ENCODE measurements at regions not wholly inside any gene's neighbourhood (a gene's known extent, or its start where the extent isn't known, plus 50 kb on each side); places are given as distances from the start of the nearest gene placed in this dataset.

DNA sequence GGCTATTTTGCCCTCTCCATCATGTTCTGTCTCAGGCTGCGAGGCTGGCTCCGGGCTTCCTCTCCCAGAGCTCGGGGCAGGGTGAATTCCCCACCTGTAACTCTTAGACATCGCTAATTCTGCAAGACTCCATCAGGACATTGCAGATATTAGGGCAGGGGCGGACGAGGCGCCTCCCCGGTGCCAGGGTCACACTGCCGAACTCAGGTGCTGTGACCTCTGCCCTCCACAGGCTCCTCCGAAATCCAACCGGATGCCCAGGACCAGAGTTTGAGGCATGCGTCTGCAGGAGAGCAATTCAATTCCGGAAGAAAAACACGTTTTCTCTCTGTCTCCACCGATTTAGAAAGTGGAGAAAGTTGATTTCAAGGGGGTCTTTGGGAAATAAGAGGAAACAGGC, 542.7 kb downstream of the BRD1 start:
- intact Hi-C loops (cut with DNase I; ENCODE audit: low total_unique reads), result no loop called here

DNA sequence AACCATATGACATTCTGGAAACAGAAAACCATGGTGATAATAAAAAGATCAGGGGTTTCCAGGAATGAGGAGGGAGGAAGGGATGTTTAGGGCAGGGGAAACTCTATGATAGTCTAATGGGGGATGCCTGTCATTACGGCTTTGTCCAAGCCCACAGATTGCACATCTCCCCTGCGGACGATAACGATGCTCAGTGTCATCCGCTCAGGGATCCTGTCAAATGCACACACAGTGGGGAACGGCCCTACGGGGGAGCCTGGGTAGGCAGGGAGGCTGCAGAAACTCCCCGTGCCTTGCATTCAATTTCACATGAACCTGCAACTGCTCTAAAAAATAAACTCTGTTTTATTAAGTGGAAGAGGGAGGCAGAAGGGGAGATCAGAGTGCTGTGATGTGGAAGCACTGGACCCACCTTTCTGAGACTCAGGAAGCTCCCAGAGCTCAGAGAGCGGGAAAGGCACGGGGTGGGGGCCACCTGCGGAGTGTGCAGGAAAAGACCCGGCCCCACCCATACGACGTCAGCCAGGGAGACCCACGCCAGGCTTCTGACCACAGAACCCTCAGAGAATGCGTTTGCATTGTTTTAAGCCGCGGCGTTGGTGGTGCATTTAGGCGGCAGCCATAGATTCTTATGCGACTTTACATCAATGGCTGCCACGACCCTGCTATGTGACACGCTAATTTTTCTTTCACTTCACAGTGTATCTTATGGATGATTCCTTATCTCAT, 543.5 kb downstream of the BRD1 start:
- intact Hi-C loops (cut with DNase I; ENCODE audit: low total_unique reads), result no loop called here

More for the DNA sequence above, 542.7 kb downstream of the BRD1 start:
- WGBS, 5 donors, result 68 to 84% (median 80%) methylated on average over 15 of the region's 15 CpGs
- peaks cover 4 to 72% (median 15%) of the 10 kb centered on the region in 3 donors for H3K27me3 ChIP-seq
- TF ChIP-seq POLR2AphosphoS5 (IDR thresholded peaks at IDR 0.05), result no peak
- no peak for TF ChIP-seq EP300 (IDR thresholded peaks at IDR 0.05)
- TF ChIP-seq, protein P1, sequence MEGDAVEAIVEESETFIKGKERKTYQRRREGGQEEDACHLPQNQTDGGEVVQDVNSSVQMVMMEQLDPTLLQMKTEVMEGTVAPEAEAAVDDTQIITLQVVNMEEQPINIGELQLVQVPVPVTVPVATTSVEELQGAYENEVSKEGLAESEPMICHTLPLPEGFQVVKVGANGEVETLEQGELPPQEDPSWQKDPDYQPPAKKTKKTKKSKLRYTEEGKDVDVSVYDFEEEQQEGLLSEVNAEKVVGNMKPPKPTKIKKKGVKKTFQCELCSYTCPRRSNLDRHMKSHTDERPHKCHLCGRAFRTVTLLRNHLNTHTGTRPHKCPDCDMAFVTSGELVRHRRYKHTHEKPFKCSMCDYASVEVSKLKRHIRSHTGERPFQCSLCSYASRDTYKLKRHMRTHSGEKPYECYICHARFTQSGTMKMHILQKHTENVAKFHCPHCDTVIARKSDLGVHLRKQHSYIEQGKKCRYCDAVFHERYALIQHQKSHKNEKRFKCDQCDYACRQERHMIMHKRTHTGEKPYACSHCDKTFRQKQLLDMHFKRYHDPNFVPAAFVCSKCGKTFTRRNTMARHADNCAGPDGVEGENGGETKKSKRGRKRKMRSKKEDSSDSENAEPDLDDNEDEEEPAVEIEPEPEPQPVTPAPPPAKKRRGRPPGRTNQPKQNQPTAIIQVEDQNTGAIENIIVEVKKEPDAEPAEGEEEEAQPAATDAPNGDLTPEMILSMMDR (IDR thresholded peaks at IDR 0.05), result no peak
- H3K4me1 ChIP-seq, result no peaks in the 10 kb centered on the region
- H3K9me3 ChIP-seq, result peaks cover 0 to 9% (median 2%) of the 10 kb centered on the region in 4 donors
- no peak overlapping the region for H3K27ac ChIP-seq
- no peak overlapping the region for H3K4me3 ChIP-seq
- no peaks in the 10 kb centered on the region for H3K36me3 ChIP-seq
- DNase-seq, result no peak

DNA sequence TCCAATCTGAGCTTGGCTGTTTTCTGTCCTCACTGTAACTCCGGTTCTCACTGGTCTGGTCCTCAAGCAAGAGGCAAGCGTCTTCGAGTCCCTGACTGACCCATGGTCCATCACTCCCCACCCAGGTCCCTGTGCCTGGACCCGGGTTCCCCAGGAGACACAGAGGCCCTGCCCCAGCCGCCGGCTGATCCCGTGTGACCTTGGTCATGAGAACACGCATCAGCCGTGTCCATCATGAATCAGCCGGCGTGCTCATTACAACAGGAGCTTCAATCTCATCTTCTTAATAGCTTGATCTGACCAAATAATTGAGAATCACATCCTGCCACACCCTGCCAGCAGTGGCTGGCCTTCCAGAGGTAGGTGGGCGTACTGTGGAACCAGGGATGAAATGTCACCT, 545.1 kb downstream of the BRD1 start:
- peaks cover 0 to 9% (median 4%) of the 10 kb centered on the region in 4 donors for H3K9me3 ChIP-seq
- no peak for DNase-seq
- 83 to 89% (median 85%) methylated on average over 8 to 12 of the region's 12 CpGs for WGBS, 5 donors

More for the DNA sequence above, 543.5 kb downstream of the BRD1 start:
- no peaks in the 10 kb centered on the region for H3K4me1 ChIP-seq
- no peak overlapping the region for H3K27ac ChIP-seq
- H3K36me3 ChIP-seq, result no peaks in the 10 kb centered on the region
- H3K9me3 ChIP-seq, result peaks cover 0 to 9% (median 4%) of the 10 kb centered on the region in 4 donors
- no peak overlapping the region for H3K4me3 ChIP-seq
- 66 to 76% (median 71%) methylated on average over 23 of the region's 23 CpGs for WGBS, 5 donors
- DNase-seq, result no peak
- H3K27me3 ChIP-seq, result peaks cover 4 to 67% (median 15%) of the 10 kb centered on the region in 3 donors
- no peak for TF ChIP-seq POLR2A (IDR thresholded peaks at IDR 0.05)
- TF ChIP-seq, protein P1 (IDR thresholded peaks at IDR 0.05), result no peak
- TF ChIP-seq POLR2AphosphoS5 (IDR thresholded peaks at IDR 0.05), result no peak
- no peak for TF ChIP-seq EP300 (IDR thresholded peaks at IDR 0.05)

DNA sequence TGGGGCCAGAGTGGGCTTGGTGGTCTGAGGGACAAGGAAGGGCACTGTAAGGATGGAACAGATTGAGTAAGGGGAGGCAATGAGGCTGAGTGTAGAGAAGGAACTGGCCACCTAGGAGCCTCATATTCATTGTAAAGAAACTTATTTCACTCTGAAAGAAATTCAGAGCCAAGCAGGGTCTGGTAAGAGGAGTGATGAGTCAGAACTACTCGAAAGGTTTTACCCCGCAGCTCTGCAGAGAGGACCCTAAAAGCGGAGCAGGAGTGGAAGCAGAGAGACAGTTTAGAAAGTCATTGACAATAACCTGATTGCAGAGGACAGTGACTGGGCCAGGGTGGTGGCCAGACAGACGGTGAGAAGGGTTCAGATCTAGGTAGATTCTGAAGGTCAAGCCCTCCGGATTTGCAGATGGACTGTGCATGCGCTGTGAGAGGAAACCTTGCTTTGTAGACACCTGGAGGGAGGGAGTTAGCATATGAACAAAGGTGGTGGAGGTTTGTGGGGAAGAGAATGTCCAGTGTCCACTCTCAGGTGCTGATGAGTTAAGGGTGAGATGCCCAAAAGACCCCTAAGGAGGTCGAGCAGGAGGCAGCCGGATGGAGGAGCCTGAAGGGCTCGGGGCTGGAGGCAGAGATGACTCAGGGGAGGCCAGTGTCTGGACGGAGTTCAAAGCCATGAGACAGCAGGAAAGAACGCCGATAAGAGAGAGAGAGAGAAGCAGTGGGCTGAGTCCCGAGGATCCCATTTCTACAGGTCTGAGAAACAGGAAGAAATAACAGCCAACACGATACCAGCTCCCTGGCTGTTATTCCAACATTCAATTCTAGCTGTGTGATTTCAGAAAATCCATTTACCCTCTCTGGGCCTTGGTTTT, 546.0 kb downstream of the BRD1 start:
- peaks cover 4 to 65% (median 15%) of the 10 kb centered on the region in 3 donors for H3K27me3 ChIP-seq
- DNase-seq, result no peak
- no peaks in the 10 kb centered on the region for H3K36me3 ChIP-seq
- H3K27ac ChIP-seq, result no peak overlapping the region
- H3K4me1 ChIP-seq, result no peaks in the 10 kb centered on the region
- no peak overlapping the region for H3K4me3 ChIP-seq
- intact Hi-C loops (cut with DNase I; ENCODE audit: low total_unique reads), result no loop called here
- WGBS, 5 donors, result 61 to 81% (median 75%) methylated on average over 14 of the region's 14 CpGs
- H3K9me3 ChIP-seq, result peaks cover 0 to 9% (median 4%) of the 10 kb centered on the region in 4 donors
- TF ChIP-seq, protein P1 (IDR thresholded peaks at IDR 0.05), result no peak
- TF ChIP-seq EP300 (IDR thresholded peaks at IDR 0.05), result no peak

More for the DNA sequence above, 545.1 kb downstream of the BRD1 start:
- no peaks in the 10 kb centered on the region for H3K4me1 ChIP-seq
- intact Hi-C loops (cut with DNase I; ENCODE audit: low total_unique reads), result no loop called here
- no peaks in the 10 kb centered on the region for H3K36me3 ChIP-seq
- H3K27ac ChIP-seq, result no peak overlapping the region
- peaks cover 4 to 72% (median 15%) of the 10 kb centered on the region in 3 donors for H3K27me3 ChIP-seq
- TF ChIP-seq EP300 (IDR thresholded peaks at IDR 0.05) (no peak), POLR2AphosphoS5 (IDR thresholded peaks at IDR 0.05) (no peak), POLR2A (IDR thresholded peaks at IDR 0.05) (no peak)
- TF ChIP-seq, protein P1 (IDR thresholded peaks at IDR 0.05), result no peak
- no peak overlapping the region for H3K4me3 ChIP-seq
